DMS 273 (cell line): ENCODE measurements at regions not wholly inside any gene's neighbourhood (a gene's known extent, or its start where the extent isn't known, plus 50 kb on each side); places are given as distances from the start of the nearest gene placed in this dataset.

ENCODE experiments used
- DNase-seq: peaks from one replicate; lab custom pipeline; 2025; ENCODE audit not compliant: unreplicated experiment; lab: John Stamatoyannopoulos, UW

- no peak for DNase-seq
These were observed 1115.0 kb downstream of the CDH18 start for GRCh38 chr5:18872978-18873377.

- no peak for DNase-seq
These were observed 1111.4 kb downstream of the CDH18 start for GRCh38 chr5:18876565-18876964.

GRCh38 chr5:18881615-18882014 lies 1106.4 kb downstream of the CDH18 start:
- no peak for DNase-seq

- DNase-seq, result peak; percentile 14
These were observed 1105.8 kb downstream of the CDH18 start for GRCh38 chr5:18882154-18882553.

GRCh38 chr5:18888821-18889220 lies 1099.2 kb downstream of the CDH18 start:
- DNase-seq, result no peak

- no peak for DNase-seq
These were observed 1087.4 kb downstream of the CDH18 start for GRCh38 chr5:18900644-18901043.

GRCh38 chr5:18920966-18921365 lies 1067.0 kb downstream of the CDH18 start:
- peak; percentile 15 for DNase-seq

GRCh38 chr5:18932081-18932480 lies 1055.9 kb downstream of the CDH18 start:
- DNase-seq, result no peak

- no peak for DNase-seq
These were observed 1043.2 kb downstream of the CDH18 start for GRCh38 chr5:18944771-18945170.

GRCh38 chr5:18954239-18954638 lies 1033.8 kb downstream of the CDH18 start:
- no peak for DNase-seq

GRCh38 chr5:18959535-18959934 lies 1028.5 kb downstream of the CDH18 start:
- peak; percentile 71 for DNase-seq

GRCh38 chr5:18961234-18961633 lies 1026.8 kb downstream of the CDH18 start:
- DNase-seq, result no peak

GRCh38 chr5:18965893-18966292 lies 1022.1 kb downstream of the CDH18 start:
- DNase-seq, result no peak

- DNase-seq, result no peak
These were observed 1020.4 kb downstream of the CDH18 start for GRCh38 chr5:18967637-18968036.

GRCh38 chr5:18968966-18969365 lies 1019.0 kb downstream of the CDH18 start:
- no peak for DNase-seq

- DNase-seq, result no peak
These were observed 1018.0 kb downstream of the CDH18 start for GRCh38 chr5:18970000-18970399.

- no peak for DNase-seq
These were observed 1015.8 kb downstream of the CDH18 start for GRCh38 chr5:18972177-18972576.

GRCh38 chr5:18975624-18976023 lies 1012.4 kb downstream of the CDH18 start:
- no peak for DNase-seq

GRCh38 chr5:18977880-18978279 lies 1010.1 kb downstream of the CDH18 start:
- DNase-seq, result no peak

GRCh38 chr5:18984559-18985080 lies 1003.4 kb downstream of the CDH18 start:
- no peak for DNase-seq

GRCh38 chr5:18985171-18985758 lies 1002.7 kb downstream of the CDH18 start:
- DNase-seq, result no peak

- DNase-seq, result no peak
These were observed 1000.9 kb downstream of the CDH18 start for GRCh38 chr5:18987101-18987500.

- DNase-seq, result no peak
These were observed 997.1 kb downstream of the CDH18 start for GRCh38 chr5:18990852-18991251.
